ENCODE measurements at regions not wholly inside any gene's neighbourhood (a gene's known extent, or its start where the extent isn't known, plus 50 kb on each side); places are given as distances from the start of the nearest gene placed in this dataset.
"Not testable (repeated sequence)": the region's sequence is repeated elsewhere in the genome, so short reads cannot be mapped to it uniquely, and the experiment has no call there.

DNA sequence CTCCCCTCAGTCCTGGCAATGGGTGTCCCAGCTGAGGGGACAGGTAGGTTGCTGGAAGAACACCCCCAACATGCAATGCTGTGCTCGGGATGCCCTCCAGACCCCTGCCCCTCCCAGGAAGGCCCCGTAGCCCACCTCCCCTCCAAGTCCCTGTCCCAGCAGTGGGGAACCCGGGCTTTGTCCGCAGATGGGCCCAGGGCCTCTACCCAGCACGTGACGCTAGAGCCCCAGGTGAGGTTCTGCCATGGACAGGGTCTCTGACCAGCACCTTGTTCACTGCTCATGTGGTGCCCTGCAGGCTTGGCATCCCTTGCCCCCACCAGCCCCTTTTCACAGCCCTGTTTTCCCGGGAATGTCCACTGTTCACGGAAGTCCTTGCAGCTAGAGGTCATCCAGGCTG lies 220.0 kb upstream of the SGCG start:
- no peak for DNase-seq

DNA sequence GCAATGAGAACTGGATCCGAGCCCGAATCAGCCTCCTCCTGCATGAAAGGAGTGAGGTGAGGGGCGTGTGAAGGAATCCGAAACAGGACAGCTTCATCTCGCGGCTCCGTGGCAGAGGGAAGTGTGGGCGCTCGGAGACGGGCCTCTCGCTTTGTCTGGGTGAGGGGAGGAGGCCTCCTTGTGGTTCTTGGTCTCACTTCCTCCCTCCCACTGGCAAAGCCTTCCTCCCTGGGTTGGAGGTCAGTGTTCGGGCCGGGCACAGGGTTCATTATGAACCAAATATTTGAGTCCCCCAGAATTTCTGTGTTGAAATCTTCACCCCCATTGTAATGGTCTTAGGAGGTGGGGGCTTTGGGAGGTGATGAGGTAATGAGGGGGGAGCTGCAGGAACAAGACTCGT lies 219.4 kb upstream of the SGCG start:
- DNase-seq = not testable (repeated sequence)

DNA sequence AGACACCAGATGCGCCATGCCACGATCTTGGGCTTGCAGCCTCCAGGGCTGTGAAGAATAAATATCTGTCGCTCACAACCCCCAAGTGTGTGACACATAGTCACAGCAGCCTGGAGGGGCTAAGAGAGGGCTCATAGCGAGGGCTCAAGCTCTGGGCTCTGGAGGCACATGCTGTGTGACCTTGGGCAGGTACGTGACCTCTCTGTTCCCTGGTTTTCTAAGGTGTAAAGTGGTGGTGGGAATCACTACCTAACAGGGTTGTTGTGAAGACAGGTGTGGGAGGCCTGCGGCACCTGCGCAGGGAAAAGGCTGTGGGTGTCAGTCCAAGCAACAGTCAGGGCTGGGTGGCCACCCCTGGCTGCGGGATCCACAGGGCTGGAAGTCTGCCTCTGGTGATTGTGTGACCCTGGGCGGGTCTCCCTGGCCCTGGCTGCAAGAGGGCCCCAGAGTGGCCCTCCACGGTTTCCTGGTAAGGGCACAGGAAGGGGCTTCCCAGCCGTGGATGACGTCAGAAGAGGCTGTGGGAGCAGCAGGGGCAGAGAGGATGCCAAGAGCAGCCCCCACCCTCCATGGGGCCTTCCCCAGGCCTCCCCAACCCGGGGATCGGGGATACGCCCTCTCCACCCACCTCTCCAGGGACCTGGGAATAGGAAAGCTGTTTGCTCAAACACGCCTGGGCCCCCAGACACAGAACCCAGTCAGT lies 218.8 kb upstream of the SGCG start:
- no peak for DNase-seq

DNA sequence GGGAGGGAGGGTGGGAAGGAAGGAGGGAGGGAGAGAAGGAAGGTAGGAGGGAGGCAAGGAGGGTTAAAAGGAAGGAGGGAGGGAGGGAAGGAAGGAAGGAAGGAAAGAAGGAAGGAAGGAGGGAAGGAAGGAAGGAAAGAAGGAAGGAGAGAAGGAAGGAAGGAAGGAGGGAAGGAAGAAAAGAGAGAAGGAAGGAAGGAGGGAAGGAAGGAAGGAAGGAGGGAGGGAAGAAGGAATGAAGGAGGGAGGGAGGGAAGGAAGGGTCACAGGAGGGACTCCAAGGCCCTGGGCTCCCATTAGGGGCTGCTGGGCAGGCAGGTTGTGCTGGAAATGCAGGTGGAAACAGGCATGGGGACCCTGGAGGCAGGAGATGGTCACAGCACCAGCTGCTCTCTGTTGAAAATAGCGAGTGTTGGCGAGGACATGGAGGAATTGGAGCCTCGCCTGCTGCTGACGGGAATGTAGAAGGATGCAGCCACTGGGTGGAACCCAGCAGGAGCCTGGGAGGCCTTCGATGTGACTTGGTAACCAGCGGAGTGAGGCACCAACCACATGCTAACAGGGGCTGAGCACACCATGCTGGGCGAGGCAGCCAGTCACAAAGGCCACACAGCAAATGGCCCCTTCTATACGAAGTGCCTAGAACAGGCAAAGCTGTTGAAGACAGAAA lies 217.3 kb upstream of the SGCG start:
- not testable (repeated sequence) for DNase-seq

DNA sequence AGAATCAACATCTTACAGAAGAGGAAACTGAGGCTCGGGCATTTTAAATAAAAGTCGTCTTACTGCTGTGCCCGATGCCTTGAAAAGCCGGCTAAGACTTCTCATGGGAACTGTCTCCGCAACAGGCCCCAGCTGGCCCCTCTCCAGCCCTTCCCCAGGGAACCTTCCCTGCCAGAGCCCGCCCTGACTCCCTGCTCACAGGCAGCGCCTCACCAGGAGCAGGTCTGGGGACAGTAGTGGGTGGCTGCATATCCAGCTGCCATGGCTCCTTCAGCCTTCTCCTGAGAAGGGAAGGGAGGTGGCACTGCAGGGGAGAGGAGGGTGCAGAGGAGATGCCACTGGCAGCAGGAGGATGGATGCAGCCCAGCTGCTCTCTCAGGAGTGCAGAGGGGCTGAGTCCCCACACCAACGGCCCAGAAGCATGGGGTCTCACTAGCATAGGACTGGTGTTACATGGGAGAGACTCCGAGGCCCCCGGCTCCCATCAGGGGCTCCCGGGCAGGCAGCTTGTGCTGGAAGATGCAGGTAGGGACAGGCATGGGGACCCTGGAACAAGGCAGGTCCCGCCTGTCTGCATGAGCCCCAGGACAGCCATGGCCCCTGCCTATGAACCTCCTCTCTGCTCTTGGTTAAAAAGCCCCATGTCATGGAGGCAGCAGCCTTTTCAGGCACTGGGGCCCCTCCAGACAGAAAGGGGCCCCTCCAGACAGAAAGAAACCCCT lies 216.4 kb upstream of the SGCG start:
- no peak for DNase-seq

DNA sequence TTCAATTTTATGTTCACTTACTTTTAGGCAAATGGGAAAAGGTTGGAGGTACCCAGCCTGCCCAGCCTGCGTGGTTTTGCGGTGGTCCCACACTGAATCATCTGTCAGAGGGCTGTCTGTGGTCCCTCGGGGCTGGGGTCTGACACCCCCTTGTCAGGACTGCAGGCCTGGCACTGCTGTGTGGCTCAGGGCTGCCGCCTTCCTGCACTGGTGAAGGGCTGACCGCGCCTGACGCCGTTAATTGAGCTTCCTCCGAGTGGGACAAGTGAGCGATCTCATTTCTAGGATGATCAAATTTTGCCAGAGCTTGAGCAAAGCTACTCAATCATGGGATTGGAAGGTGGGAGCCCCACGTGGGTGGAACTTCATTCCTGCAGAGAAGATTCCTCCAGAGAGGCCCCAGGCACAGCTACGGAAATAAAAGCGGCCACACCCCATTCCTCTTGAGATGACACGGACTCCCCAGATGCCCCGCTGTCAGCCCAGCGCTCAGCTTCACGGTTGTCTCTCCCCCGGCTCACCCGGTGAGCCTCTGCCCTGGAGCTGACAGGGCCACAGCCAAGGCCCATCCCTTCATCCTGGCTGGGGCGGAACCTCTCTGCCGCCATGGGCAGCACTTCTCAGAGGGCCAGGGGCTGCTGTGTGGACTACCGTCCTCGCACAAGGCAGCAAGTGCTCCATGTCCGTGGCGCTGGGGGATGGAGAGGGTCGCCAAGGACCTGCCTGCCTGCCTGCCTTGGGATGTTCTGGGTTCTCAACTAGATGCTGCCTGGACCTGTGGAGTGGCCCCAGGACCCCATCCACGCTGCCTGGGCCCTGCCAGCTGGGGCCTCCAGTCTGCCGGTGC lies 215.5 kb upstream of the SGCG start:
- DNase-seq = not testable (repeated sequence)

DNA sequence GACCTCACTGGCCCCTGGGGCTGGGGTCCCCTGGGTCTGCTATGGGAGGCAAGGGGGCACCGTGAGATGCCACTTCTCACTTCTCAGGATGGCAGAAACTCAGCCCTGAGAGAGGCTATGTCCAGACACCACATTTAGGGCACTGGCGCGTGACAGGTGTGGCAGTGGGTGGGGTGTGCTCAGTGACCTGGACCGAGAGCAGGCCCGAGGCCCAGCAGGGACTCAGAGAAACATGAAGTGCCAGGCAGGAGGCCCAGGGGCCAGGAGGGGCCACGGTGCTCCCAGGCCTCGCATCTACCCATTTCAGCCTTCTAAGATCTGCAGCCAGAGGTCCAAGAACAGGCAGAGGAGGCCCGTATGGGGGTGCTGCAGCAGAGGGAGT lies 214.9 kb upstream of the SGCG start:
- not testable (repeated sequence) for DNase-seq

DNA sequence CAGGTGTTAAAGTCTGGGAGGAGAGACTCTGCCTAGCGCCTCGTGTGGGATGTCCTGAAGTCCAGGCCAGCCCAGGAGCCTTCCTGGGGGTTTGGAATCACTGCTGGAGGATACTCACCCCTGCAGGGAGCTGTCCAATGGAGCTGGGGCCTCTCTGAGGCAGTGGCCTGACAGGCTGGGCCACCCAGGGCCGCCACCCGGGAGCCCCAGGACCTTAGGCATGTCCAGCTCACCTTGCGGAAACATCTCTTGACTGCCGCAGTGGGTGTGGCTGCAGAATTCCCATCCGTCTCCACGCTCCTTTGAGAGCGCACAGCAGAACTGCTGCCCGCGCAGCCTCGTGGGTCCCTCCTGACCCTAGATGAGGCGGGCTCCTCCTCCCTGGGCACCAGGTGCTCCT lies 214.0 kb upstream of the SGCG start:
- not testable (repeated sequence) for DNase-seq

DNA sequence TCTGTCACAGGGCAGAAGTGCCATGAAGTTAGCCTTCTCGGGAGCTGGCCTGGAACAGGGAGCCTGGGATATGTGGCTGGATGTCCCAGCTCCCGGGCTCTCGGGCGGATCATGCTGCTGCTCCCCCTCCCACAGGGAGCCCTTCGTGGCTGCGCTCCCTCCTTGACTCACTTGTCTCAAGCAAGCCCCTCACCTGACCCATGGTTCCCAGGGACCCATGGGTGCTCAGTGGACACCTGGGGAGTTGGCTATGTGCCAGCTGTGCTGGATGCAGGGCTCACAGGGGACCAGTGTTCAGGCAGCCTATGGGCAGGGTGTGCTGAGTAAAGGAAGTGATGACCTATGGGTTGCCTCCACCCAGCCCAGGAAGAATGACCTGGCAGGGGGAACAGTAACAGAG lies 213.1 kb upstream of the SGCG start:
- DNase-seq = no peak

DNA sequence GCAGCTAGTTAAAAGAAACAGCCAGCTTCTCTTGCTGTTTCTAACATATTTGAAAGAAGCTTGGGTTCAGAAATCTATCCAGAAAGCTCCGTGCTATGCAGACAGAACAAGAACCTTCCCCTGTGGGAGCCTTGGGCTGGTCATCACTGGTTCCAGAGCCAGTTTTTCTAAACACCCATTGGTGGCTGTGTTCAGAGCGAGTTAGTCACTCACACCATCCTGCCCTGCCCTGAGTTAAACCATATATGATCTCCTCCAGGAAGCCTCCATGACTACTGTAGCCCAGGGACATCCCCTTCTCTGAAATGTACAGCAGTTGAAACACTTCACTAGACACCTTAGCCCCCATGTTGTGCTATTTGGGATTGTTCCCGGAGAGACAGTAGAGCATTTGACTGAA lies 200.8 kb upstream of the SGCG start:
- DNase-seq = no peak

DNA sequence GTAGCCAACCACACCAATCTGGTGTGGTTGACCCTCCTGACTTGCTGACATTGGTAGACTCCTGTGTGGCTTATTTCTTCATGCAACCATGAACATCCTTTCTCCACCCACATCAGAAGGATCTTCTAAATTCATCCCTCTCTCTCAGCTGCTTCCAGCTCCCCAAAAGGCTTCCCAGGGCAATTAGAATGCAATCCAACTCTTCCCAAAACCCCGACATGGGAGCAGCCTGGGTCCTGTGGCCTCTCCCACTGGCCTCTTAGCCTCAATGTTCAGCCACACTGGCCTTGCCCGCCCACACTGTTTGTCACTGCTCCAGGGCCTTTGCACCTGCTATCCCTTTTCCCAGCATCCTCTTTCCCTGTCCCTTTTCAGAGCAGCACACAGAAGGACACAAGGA lies 199.8 kb upstream of the SGCG start:
- DNase-seq = no peak

DNA sequence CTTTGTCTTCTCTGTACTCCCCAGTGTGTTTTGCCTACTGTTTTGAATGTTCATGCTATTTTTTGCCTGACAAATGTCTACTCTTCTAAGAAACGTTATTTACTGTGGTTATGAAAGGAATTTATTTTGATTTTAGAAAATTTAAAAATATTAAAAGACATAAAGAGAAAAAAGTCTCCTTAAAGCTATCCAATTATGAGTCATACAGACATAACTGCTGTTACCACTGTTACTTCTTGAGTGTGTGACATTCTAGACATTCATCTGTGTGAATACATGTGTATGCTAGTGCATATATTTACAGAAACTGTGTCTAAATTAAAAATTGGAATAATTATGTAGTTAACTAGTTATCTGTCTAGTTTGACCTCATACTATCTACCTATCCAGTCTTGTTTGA lies 187.6 kb upstream of the SGCG start:
- DNase-seq = no peak

DNA sequence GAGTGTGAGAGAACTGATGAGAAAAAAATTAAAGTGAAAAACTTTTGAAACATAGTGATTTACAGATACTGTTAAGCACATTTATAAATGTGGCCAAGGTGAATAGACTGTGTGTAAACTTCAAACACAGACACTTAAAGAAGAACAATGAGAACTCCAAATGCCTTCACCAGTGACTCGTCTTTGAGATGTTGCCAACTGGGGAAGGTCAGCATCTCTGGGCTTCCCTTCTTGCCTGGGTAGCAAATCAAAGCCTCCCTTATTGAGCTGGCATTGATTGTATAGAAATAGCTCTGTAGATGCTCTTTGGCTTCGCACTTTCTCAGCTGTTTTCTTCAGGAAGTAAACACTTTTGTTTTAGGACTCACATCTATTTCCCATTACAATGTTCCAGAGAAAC lies 177.3 kb upstream of the SGCG start:
- no peak for DNase-seq

DNA sequence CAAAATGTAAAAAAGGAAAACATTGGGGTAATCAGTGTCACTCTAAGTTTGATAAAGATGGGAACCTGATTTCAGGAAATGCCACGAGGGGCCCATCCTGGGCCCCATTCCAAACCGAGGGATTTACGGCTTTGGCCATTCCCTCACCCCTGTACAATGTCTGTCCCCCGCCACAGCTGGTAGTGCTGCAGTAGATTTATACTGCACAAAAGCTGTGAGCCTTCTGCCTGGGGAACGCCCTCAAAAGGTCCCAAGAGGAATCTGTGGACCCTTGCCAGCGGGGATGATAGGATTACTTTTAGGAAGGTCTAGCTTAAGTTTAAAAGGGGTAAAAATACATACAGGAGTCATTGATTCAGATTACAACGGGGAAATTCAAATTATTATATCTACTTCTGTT lies 173.4 kb upstream of the SGCG start:
- DNase-seq = no peak

DNA sequence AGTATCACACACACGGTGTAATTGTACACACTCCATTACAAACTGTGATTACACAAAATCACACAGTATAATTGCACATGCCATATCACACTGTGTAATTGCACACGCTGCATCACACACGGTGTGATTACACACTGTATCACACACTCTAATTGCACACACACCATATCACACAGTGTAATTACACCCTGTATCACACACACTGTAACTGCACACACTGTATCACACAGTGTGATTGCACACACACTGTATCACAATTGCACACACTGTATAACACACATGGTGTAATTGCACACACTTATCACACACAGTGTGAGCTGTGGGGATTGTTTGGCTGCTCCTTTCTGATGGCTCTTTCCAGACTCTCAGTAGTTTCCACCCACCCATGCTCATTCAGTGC lies 162.6 kb upstream of the SGCG start:
- no peak for DNase-seq

DNA sequence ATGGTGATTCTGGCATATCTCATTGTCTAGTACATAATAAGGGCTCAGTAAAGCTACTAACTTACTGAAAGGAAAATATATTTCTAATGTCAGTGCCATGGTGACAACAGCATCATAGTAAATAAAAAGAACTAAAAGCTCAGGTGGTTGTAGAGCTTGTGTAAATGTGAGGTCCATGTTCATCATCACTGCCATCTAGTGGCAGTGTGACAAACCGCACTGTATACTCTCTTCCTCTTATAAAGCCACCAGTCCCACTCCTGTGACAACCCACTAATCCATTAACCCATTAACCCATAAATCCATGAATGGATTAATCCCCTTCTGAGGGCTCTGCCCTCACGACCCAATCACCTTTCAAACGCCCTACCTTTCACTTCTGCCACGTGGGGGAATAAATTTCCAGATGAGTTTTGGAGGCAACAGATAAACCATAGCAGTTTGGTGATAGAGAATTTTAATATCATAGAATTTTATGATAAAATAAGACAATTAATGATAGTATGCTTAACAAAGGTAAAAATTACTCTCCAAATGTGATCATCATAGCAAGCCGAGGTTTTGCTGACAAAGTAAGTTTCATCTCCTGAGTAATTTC lies 160.4 kb upstream of the SGCG start:
- peak in 1 of 2 experiments; percentile 0 for DNase-seq

DNA sequence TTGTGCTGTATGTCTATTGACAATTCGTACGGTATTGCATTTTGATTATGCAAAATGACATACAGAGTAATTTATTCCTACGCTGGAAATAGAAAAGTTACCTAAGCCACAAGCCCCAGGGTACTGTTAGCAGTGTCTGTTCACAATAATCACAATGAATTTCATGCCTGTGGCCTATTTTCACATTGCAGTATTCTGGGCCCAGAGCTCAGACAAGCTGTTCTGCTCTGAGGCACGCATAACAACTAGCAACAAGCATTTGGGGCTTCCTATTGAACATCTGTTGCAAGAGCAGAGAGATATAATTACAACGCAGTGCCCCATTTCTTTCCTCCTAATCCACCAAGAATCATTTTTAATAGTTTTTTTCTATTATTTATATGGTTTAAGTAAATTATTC lies 158.9 kb upstream of the SGCG start:
- no peak for DNase-seq

DNA sequence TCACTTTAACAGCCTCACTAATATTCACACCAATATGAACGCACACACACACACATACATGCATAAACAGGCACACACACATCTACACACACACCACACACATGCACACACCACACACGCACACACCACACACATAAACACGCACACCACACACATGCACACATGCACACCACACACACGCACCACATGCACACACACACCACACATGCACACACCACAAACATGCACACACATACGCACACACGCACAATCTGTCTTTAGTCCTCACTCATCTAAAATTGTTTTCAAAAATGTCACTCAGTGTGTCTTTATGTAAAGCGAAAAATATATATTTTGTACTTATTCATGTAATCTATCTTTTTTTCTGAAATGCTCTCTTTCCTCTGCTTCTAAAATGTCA lies 158.1 kb upstream of the SGCG start:
- DNase-seq = no peak

DNA sequence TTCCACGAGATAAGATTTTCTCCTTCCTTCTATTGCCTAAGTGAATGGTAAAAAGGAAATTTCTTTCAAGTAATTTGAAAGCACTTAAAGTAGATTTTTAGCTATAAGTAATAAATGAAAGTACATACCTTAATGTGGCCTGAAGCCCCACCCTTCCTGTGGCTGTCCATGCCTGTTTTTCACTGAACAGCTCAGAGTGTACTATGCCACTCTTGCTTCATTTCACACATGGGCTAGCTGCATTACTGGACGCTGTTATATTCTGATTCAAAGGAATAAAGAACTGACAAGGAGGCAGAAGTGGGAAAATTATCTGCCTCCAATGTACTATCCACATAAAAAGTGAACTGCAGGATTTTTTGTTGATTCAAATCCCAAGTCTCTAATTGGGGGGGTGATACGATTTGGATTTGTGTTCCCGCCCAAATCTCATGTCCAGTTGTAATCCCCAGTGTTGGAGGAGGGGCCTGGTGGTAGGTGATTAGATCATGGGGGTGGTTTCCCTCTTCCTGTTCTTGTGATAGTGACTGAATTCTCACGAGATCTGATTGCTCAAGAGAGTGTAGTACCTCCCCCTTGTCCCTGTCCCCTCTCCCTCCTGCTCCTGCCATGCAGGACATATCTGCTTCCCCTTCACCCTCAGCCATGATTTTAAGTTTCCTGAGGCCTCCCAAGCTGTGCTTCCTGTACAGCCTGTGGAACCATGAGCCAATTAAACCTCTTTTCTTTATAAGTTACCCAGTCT lies 154.7 kb upstream of the SGCG start:
- DNase-seq = no peak

DNA sequence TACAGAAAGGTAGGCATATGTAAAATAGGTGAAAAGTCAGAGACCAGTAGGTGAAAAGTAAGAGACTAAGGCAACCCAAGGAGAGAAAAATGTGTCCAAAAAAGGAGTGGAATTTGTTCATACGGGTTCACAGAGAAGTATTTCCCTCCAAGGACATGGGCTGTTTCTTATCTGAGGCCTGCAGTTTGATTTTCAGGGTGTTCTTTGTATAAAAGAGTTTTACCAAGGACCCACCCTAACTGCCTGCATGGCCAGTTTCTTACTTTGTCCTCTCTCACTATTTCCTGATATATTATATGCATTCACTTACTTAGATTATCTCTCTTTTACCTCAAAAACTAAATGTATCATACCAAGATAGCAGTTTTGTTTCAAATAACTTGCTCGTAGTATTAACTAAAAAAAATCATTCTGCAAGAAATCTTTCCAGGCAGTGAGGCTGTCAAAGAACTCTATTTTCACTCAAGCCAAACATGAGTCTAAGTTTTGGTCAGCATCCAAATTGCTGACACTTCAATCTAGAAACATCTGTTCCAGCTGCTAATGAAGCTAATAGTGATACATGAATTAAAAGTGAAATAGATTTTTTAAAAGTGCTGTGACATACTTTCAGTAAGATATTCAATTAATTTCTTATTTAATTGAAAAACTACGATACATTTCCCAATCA lies 141.4 kb upstream of the SGCG start:
- no peak for DNase-seq

DNA sequence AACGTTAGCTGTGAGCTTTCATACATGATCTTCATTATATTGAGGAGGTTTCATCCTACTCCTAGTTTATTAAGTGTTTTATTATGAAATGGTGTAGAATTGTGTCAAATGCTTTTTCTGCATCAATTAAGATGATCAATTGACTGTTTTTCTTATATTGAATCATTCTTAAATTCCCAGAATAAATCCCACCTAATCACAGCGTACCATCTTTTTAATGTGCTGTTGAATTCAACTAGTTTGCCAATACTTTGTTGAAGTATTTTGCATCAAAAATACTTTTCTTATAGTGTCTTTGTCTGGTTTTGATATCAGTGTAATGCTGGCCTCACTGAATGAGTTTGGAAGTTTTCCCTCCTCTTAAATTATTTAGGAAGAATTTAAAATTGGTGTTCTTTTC lies 138.6 kb upstream of the SGCG start:
- DNase-seq = no peak

DNA sequence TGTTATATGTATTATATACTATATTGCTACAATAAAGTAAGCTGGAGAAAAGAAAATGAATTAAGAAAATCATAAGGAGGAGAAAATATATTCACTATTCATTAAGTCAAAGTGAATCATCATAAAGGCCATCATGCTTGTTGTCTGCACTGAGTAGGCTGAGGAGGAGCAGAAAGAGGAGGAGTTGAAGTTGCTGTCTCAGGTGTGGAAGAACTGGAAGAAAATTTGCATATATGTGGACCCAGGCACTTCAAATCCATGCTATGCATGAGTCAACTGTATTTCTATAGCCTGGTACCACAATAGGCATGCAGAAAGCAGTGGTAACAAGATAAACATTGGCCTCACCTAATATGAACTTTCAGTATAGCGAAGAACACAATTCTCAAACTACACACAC lies 135.9 kb upstream of the SGCG start:
- DNase-seq = no peak
